ENCODE measurements at regions not wholly inside any gene's neighbourhood (a gene's known extent, or its start where the extent isn't known, plus 50 kb on each side); places are given as distances from the start of the nearest gene placed in this dataset.

DNA sequence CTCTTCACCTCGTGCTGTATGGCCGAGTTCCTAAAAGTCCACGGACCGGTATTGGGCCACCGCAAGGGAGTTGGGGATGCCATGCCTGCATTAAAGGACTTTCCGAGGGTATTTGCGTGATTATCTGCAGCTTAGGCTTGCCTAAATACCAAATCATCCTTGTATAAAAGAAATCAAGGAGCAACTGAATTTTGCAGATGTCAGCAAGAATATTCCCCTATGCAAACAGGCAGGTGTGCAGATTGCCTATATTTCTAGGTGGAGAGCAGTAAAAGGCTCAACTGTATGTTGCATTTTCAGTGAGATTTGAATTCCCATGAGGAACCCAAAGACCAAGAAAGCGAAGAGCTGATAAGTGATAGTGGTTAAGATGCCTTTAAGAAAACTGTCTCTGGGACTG lies 452.3 kb downstream of the CDH11 start:
- intact Hi-C loops (cut with micrococcal nuclease; ENCODE audit: unreplicated experiment), result no loop called here
- no peak for ATAC-seq
- no peak for FAIRE-seq

More for the DNA sequence above, 452.3 kb downstream of the CDH11 start:
- H3K9me3 ChIP-seq (replicated peaks; ENCODE audit: control insufficient read depth, insufficient read depth, low read length), result no peaks in the 10 kb centered on the region; the same call in 2 of the 3 replicates
- H3K4me1 ChIP-seq (ENCODE audit: control insufficient read depth, insufficient read depth, low read length), result no peaks in the 10 kb centered on the region
- H3K79me2 ChIP-seq (ENCODE audit: control insufficient read depth, insufficient read depth, low read length), result no peaks in the 10 kb centered on the region
- no peak overlapping the region for H3K4me3 ChIP-seq
- no peak overlapping the region for H3K27ac ChIP-seq (ENCODE audit: control insufficient read depth, insufficient read depth)
- DNase-seq (ENCODE audit: low read depth, low spot score), result no peak
- TF ChIP-seq EZH2 (IDR thresholded peaks at IDR 0.05; ENCODE audit: borderline replicate concordance, control insufficient read depth, low read depth, low read length) (no peak), MTA2 (IDR thresholded peaks at IDR 0.05; ENCODE audit: low read depth) (no peak), MTA3 (IDR thresholded peaks at IDR 0.05; ENCODE audit: borderline replicate concordance, low read length) (no peak), MYB (IDR thresholded peaks at IDR 0.05; ENCODE audit: borderline replicate concordance, low read depth, low read length) (no peak), TCF3 (IDR thresholded peaks at IDR 0.05; ENCODE audit: borderline replicate concordance, insufficient read depth, low read depth, low read length) (no peak), MEF2A (IDR thresholded peaks at IDR 0.05; ENCODE audit: insufficient read depth, low read depth, low read length) (no peak), IKZF2 (IDR thresholded peaks at IDR 0.05) (no peak), MYC (IDR thresholded peaks at IDR 0.05; ENCODE audit: insufficient read depth, insufficient read length, insufficient replicate concordance, low read length, severe bottlenecking) (no peak), SIN3A (IDR thresholded peaks at IDR 0.05; ENCODE audit: low read depth, low read length) (no peak), SUPT20H (IDR thresholded peaks at IDR 0.05; ENCODE audit: borderline replicate concordance, control insufficient read depth, low read depth, low read length) (no peak)
- TF ChIP-seq, protein P1, sequence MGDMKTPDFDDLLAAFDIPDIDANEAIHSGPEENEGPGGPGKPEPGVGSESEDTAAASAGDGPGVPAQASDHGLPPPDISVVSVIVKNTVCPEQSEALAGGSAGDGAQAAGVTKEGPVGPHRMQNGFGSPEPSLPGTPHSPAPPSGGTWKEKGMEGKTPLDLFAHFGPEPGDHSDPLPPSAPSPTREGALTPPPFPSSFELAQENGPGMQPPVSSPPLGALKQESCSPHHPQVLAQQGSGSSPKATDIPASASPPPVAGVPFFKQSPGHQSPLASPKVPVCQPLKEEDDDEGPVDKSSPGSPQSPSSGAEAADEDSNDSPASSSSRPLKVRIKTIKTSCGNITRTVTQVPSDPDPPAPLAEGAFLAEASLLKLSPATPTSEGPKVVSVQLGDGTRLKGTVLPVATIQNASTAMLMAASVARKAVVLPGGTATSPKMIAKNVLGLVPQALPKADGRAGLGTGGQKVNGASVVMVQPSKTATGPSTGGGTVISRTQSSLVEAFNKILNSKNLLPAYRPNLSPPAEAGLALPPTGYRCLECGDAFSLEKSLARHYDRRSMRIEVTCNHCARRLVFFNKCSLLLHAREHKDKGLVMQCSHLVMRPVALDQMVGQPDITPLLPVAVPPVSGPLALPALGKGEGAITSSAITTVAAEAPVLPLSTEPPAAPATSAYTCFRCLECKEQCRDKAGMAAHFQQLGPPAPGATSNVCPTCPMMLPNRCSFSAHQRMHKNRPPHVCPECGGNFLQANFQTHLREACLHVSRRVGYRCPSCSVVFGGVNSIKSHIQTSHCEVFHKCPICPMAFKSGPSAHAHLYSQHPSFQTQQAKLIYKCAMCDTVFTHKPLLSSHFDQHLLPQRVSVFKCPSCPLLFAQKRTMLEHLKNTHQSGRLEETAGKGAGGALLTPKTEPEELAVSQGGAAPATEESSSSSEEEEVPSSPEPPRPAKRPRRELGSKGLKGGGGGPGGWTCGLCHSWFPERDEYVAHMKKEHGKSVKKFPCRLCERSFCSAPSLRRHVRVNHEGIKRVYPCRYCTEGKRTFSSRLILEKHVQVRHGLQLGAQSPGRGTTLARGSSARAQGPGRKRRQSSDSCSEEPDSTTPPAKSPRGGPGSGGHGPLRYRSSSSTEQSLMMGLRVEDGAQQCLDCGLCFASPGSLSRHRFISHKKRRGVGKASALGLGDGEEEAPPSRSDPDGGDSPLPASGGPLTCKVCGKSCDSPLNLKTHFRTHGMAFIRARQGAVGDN (IDR thresholded peaks at IDR 0.05), result no peak
- TF ChIP-seq, protein P2, sequence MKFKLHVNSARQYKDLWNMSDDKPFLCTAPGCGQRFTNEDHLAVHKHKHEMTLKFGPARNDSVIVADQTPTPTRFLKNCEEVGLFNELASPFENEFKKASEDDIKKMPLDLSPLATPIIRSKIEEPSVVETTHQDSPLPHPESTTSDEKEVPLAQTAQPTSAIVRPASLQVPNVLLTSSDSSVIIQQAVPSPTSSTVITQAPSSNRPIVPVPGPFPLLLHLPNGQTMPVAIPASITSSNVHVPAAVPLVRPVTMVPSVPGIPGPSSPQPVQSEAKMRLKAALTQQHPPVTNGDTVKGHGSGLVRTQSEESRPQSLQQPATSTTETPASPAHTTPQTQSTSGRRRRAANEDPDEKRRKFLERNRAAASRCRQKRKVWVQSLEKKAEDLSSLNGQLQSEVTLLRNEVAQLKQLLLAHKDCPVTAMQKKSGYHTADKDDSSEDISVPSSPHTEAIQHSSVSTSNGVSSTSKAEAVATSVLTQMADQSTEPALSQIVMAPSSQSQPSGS (IDR thresholded peaks at IDR 0.05; ENCODE audit: low read length), result no peak
- H2AFZ ChIP-seq (ENCODE audit: control insufficient read depth, low read depth, low read length), result no peak overlapping the region
- no peaks in the 10 kb centered on the region for H4K20me1 ChIP-seq (ENCODE audit: control insufficient read depth, insufficient read depth)
- SMC1A ChIA-PET (ENCODE audit: uncharacterized antibody, unreplicated experiment), result no interaction called here
- CTCF ChIA-PET, result no interaction called here
- no peaks in the 10 kb centered on the region for H3K27me3 ChIP-seq (replicated peaks in 1 of 2; ENCODE audit: control insufficient read depth in 2 of 2, insufficient read depth in 2 of 2, low read length in 1 of 2)
- in situ Hi-C loops (cut with MboI), result no loop called here
- no peak overlapping the region for H3K4me2 ChIP-seq (ENCODE audit: control insufficient read depth, insufficient read depth)
- 53% methylated on average over 8 of the region's 8 CpGs for WGBS (ENCODE audit: insufficient coverage, insufficient replicate concordance, low lambda C conversion rate, missing lambda C conversion rate)
- POLR2A ChIA-PET, result no interaction called here
- H3K9ac ChIP-seq (ENCODE audit: control insufficient read depth, insufficient read depth, low read length), result no peak overlapping the region
- RAD21 ChIA-PET (ENCODE audit: unreplicated experiment), result no interaction called here
- no peaks in the 10 kb centered on the region for H3K36me3 ChIP-seq (ENCODE audit: control insufficient read depth in 2 of 2, insufficient read depth in 2 of 2, low read length in 1 of 2)
- BruUV-seq (replicated peaks), result no TSS peak
